ENCODE measurements at regions not wholly inside any gene's neighbourhood (a gene's known extent, or its start where the extent isn't known, plus 50 kb on each side); places are given as distances from the start of the nearest gene placed in this dataset.

GRCh38 chr5:173450188-173450587 is 122.0 kb upstream of the STC2 start:
- Histone ChIP-seq H3K27me3 (ENCODE audit: insufficient read depth) (peaks cover 7% of the 10 kb centered on the region; the same call in 1 of the 2 replicates), H3K36me3 (replicated peaks in 1 of 2; ENCODE audit: control insufficient read depth in 1 of 2, insufficient read depth in 2 of 2, low read length in 1 of 2) (no peaks in the 10 kb centered on the region), H3K4me1 (ENCODE audit: control insufficient read depth in 1 of 2, insufficient read depth in 2 of 2, low read depth in 1 of 2, low read length in 1 of 2) (no peaks in the 10 kb centered on the region), H3K79me2 (ENCODE audit: insufficient read depth) (no peaks in the 10 kb centered on the region), H3K27ac (ENCODE audit: low read depth in 2 of 2, low read length in 1 of 2) (no peak overlapping the region), H3F3A (replicated peaks; ENCODE audit: insufficient read depth) (peaks cover 18% of the 10 kb centered on the region), H3K9ac (no peak overlapping the region), H3K9me2 (no peaks in the 10 kb centered on the region), H3K4me2 (no peak overlapping the region), H3K9me3 (no peaks in the 10 kb centered on the region), H2AFZ (ENCODE audit: low read depth) (no peak overlapping the region), H3K4me3 (ENCODE audit: low read depth in 2 of 2, low read length in 1 of 2) (no peak overlapping the region), H4K20me1 (ENCODE audit: insufficient read depth) (no peaks in the 10 kb centered on the region)
- WGBS (ENCODE audit: low lambda C conversion rate) = 49% methylated on average over 6 of the region's 7 CpGs
- ChIA-PET CTCF (interaction anchor here (0.6 to 2.5 kb wide), 9 partner anchors 8 to 138 kb away, joined by 3 to 11 read pairs (median 4); no protein-coding TSS in a partner anchor), POLR2A (no interaction called here)
- TF ChIP-seq TEAD4 (IDR thresholded peaks at IDR 0.05; ENCODE audit: borderline replicate concordance, insufficient read depth) (no peak), NFIC (IDR thresholded peaks at IDR 0.05; ENCODE audit: borderline replicate concordance) (no peak), RAD21 (IDR thresholded peaks at IDR 0.05; ENCODE audit: low read length) (no peak), USF2 (IDR thresholded peaks at IDR 0.05; ENCODE audit: borderline replicate concordance, low read depth, low read length) (no peak), PBX3 (IDR thresholded peaks at IDR 0.05) (no peak), RCOR1 (IDR thresholded peaks at IDR 0.05; ENCODE audit: low read length) (no peak), CTCF (IDR thresholded peaks at IDR 0.05) (no peak), RFX5 (IDR thresholded peaks at IDR 0.05; ENCODE audit: low read length) (no peak), MEF2A (IDR thresholded peaks at IDR 0.05; ENCODE audit: borderline replicate concordance, low read depth) (no peak)
- DNase-seq = no peak

GRCh38 chr5:173448856-173449255 is 120.6 kb upstream of the STC2 start:
- no peaks in the 10 kb centered on the region for H3K9me2 ChIP-seq

More at GRCh38 chr5:173448856-173449255, 120.6 kb upstream of the STC2 start:
- H3F3A ChIP-seq (replicated peaks; ENCODE audit: insufficient read depth) = peaks cover 6% of the 10 kb centered on the region
- no peaks in the 10 kb centered on the region for H3K9me3 ChIP-seq
- H2AFZ ChIP-seq (ENCODE audit: low read depth) = no peak overlapping the region
- H3K79me2 ChIP-seq (ENCODE audit: insufficient read depth) = no peaks in the 10 kb centered on the region
- no peaks in the 10 kb centered on the region for H3K4me1 ChIP-seq (ENCODE audit: control insufficient read depth in 1 of 2, insufficient read depth in 2 of 2, low read depth in 1 of 2, low read length in 1 of 2)
- no peak for DNase-seq
- no peaks in the 10 kb centered on the region for H3K36me3 ChIP-seq (replicated peaks in 1 of 2; ENCODE audit: control insufficient read depth in 1 of 2, insufficient read depth in 2 of 2, low read length in 1 of 2)
- no peak overlapping the region for H3K27ac ChIP-seq (ENCODE audit: low read depth in 2 of 2, low read length in 1 of 2)
- no peak overlapping the region for H3K4me2 ChIP-seq
- H3K9ac ChIP-seq = no peak overlapping the region
- no peak overlapping the region for H3K4me3 ChIP-seq (ENCODE audit: low read depth in 2 of 2, low read length in 1 of 2)
- POLR2A ChIA-PET = no interaction called here
- H4K20me1 ChIP-seq (ENCODE audit: insufficient read depth) = no peaks in the 10 kb centered on the region
- CTCF ChIA-PET = interaction anchor here (1.1 to 1.4 kb wide), 2 partner anchors 12 to 124 kb away, joined by 4 to 6 read pairs; no protein-coding TSS in a partner anchor
- peaks cover 14% of the 10 kb centered on the region; the same call in 1 of the 2 replicates for H3K27me3 ChIP-seq (ENCODE audit: insufficient read depth)
- TF ChIP-seq USF2 (IDR thresholded peaks at IDR 0.05; ENCODE audit: borderline replicate concordance, low read depth, low read length) (no peak), NRF1 (IDR thresholded peaks at IDR 0.05; ENCODE audit: low read depth, low read length) (no peak), CHD2 (IDR thresholded peaks at IDR 0.05; ENCODE audit: low read length, partially characterized antibody) (no peak), YY1 (IDR thresholded peaks at IDR 0.05; ENCODE audit: low read depth) (no peak), POLR2AphosphoS5 (IDR thresholded peaks at IDR 0.05; ENCODE audit: low read depth, low read length) (no peak), TCF12 (IDR thresholded peaks at IDR 0.05) (no peak), REST (IDR thresholded peaks at IDR 0.05; ENCODE audit: low read depth, low read length) (no peak), GABPA (IDR thresholded peaks at IDR 0.05; ENCODE audit: low read depth) (no peak), RFX5 (IDR thresholded peaks at IDR 0.05; ENCODE audit: low read length) (no peak)
- WGBS (ENCODE audit: low lambda C conversion rate) = 53% methylated on average over 6 of the region's 6 CpGs
